ENCODE measurements at regions not wholly inside any gene's neighbourhood (a gene's known extent, or its start where the extent isn't known, plus 50 kb on each side); places are given as distances from the start of the nearest gene placed in this dataset.

- TF ChIP-seq SMAD5 (IDR thresholded peaks at IDR 0.05; ENCODE audit: low read depth) (no peak), HDGF (IDR thresholded peaks at IDR 0.05) (no peak), MXI1 (IDR thresholded peaks at IDR 0.05; ENCODE audit: low read depth, low read length) (no peak)
These were observed 219.0 kb upstream of the ASIC2 start for GRCh38 chr17:33512113-33512512.

All from GM12878 (cell line).